ENCODE measurements at regions not wholly inside any gene's neighbourhood (a gene's known extent, or its start where the extent isn't known, plus 50 kb on each side); places are given as distances from the start of the nearest gene placed in this dataset.

DNA sequence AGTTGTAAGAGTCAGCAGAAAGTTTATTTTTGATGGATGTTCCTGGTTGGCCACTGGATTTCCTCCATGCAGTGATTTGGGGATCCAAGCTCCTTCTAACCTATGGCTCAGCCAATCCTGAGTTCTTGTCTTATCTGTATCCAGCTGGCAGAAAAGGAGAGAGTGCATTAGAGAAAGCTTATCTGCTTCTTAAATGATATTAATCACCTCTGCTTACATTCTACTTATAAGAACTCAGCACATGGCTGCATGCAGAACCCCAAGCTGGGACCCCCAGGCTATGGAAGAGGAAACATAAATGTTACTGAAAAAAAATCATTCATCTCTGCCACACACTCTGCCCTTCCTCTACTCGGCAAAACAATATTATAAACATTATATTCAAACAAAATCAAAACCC is 739.8 kb upstream of the AUTS2 start:
- TF ChIP-seq, protein P1, sequence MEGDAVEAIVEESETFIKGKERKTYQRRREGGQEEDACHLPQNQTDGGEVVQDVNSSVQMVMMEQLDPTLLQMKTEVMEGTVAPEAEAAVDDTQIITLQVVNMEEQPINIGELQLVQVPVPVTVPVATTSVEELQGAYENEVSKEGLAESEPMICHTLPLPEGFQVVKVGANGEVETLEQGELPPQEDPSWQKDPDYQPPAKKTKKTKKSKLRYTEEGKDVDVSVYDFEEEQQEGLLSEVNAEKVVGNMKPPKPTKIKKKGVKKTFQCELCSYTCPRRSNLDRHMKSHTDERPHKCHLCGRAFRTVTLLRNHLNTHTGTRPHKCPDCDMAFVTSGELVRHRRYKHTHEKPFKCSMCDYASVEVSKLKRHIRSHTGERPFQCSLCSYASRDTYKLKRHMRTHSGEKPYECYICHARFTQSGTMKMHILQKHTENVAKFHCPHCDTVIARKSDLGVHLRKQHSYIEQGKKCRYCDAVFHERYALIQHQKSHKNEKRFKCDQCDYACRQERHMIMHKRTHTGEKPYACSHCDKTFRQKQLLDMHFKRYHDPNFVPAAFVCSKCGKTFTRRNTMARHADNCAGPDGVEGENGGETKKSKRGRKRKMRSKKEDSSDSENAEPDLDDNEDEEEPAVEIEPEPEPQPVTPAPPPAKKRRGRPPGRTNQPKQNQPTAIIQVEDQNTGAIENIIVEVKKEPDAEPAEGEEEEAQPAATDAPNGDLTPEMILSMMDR (IDR thresholded peaks at IDR 0.05): no peak
- no peak for TF ChIP-seq POLR2A (IDR thresholded peaks at IDR 0.05)
